Epithelial cell of proximal tubule (primary cell): ENCODE measurements at regions not wholly inside any gene's neighbourhood (a gene's known extent, or its start where the extent isn't known, plus 50 kb on each side); places are given as distances from the start of the nearest gene placed in this dataset.
A peak's percentile ranks its signal among the peaks of the same experiment; 100 is the strongest.
"Not testable (repeated sequence)": the region's sequence is repeated elsewhere in the genome, so short reads cannot be mapped to it uniquely, and the experiment has no call there.

Source experiments
- DNase-seq: peaks from one replicate; pipeline ENCODE4 v3.0.0-alpha.2; 2011; ENCODE audit warnings: low read depth
- H3K4me3 ChIP-seq: 2 replicates; pipeline ENCODE4 v1.5.1; 2011; ENCODE audit warnings: low read depth, mild to moderate bottlenecking, low read length
- CTCF ChIP-seq: conservative IDR thresholded peaks from 2 replicates; pipeline ENCODE4 v1.5.1; 2012; ENCODE audit warnings: low read depth, mild to moderate bottlenecking, low read length

GRCh38 chrY:16502733-16503214 is 1377.2 kb downstream of the CDY2B start:
- no peak overlapping the region for H3K4me3 ChIP-seq
- DNase-seq = no peak
- no peak for TF ChIP-seq CTCF

GRCh38 chrY:16490706-16491105 is 1389.3 kb downstream of the CDY2B start:
- peak; percentile 36 for TF ChIP-seq CTCF
- no peak overlapping the region for H3K4me3 ChIP-seq
- DNase-seq = no peak

- no peak for TF ChIP-seq CTCF
- no peak overlapping the region for H3K4me3 ChIP-seq
- DNase-seq = no peak
These were observed 1393.3 kb downstream of the CDY2B start for GRCh38 chrY:16486696-16487215.

GRCh38 chrY:16480031-16480430 is 1400.0 kb downstream of the CDY2B start:
- DNase-seq = no peak
- H3K4me3 ChIP-seq = no peak overlapping the region
- TF ChIP-seq CTCF = no peak

- no peak overlapping the region for H3K4me3 ChIP-seq
- DNase-seq = no peak
- TF ChIP-seq CTCF = no peak
These were observed 1406.0 kb downstream of the CDY2B start for GRCh38 chrY:16474053-16474452.

- no peak for DNase-seq
- TF ChIP-seq CTCF = no peak
- H3K4me3 ChIP-seq = no peak overlapping the region
These were observed 1425.2 kb downstream of the CDY2B start for GRCh38 chrY:16454799-16455198.

GRCh38 chrY:16446152-16446551 is 1433.9 kb downstream of the CDY2B start:
- no peak for DNase-seq
- H3K4me3 ChIP-seq = no peak overlapping the region
- no peak for TF ChIP-seq CTCF

GRCh38 chrY:16409206-16409923 is 1470.7 kb downstream of the CDY2B start:
- not testable (repeated sequence) for H3K4me3 ChIP-seq, DNase-seq

GRCh38 chrY:16379458-16379857 is 1500.6 kb downstream of the CDY2B start:
- not testable (repeated sequence) for DNase-seq, H3K4me3 ChIP-seq

- H3K4me3 ChIP-seq, DNase-seq: not testable (repeated sequence)
These were observed 1538.4 kb downstream of the CDY2B start for GRCh38 chrY:16341592-16341991.
